Skeletal muscle tissue (tissue), 1 donor: ENCODE measurements at regions not wholly inside any gene's neighbourhood (a gene's known extent, or its start where the extent isn't known, plus 50 kb on each side); places are given as distances from the start of the nearest gene placed in this dataset. TPM values are rescaled to one million over a fixed set of nuclear protein-coding genes. Genes with fewer than 3 reads are reported as not detected.

Experiments used
- small RNA-seq: library from RNA; depleted of rRNA; stranded (forward); fragments of <200 nt; gene quantifications from one replicate; pipeline ENCODE3, GENCODE V24; 2014

Small RNA genes in the stretch of these regions (small RNA-seq; reads per million reads assigned to genes)
- not detected for gene AC099560.2
- not detected for gene HMGN2P24
